ENCODE measurements at regions not wholly inside any gene's neighbourhood (a gene's known extent, or its start where the extent isn't known, plus 50 kb on each side); places are given as distances from the start of the nearest gene placed in this dataset.

DNA sequence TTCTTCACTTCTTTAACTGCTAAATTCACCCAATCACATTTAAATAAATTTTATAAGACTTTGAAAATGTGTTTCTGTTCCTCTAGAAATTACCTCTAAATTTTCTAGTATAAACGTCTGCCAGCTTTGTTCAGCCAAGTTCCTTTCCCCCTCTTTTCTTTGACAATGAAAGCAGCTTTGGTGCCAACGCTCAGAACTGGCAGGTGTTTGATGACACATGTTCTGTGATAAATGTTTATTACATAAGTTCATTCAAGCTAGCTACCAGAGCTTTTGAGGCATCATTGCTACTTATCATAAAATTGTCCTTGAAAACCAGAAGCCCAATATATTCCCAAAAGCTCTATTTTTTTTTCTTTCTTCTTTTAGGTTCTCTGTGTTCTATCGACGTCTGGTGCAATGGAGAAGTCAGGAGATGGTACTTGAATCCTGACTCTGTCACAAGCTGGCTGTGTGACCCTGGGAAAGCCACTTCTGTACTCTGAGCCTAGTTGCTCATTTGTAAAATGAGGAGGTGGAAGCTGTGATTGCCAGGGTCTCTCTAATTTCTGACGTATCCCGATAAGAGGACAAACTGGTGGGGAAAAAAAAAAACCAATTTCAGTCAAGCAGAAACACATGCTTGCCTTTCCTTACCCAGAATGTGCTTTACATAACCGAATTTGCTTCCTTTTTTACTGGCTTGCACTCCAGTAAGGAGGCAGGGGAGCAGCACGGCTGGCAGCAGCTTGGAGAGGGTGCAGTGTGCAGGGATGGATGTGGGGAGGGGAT lies 187.1 kb upstream of the LPP start:
- TF ChIP-seq, protein P1, sequence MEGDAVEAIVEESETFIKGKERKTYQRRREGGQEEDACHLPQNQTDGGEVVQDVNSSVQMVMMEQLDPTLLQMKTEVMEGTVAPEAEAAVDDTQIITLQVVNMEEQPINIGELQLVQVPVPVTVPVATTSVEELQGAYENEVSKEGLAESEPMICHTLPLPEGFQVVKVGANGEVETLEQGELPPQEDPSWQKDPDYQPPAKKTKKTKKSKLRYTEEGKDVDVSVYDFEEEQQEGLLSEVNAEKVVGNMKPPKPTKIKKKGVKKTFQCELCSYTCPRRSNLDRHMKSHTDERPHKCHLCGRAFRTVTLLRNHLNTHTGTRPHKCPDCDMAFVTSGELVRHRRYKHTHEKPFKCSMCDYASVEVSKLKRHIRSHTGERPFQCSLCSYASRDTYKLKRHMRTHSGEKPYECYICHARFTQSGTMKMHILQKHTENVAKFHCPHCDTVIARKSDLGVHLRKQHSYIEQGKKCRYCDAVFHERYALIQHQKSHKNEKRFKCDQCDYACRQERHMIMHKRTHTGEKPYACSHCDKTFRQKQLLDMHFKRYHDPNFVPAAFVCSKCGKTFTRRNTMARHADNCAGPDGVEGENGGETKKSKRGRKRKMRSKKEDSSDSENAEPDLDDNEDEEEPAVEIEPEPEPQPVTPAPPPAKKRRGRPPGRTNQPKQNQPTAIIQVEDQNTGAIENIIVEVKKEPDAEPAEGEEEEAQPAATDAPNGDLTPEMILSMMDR (IDR thresholded peaks at IDR 0.05): no peak
- TF ChIP-seq POLR2A (IDR thresholded peaks at IDR 0.05) (no peak), EP300 (IDR thresholded peaks at IDR 0.05) (no peak)
- no peak overlapping the region for H3K4me3 ChIP-seq
- H3K27me3 ChIP-seq: no peaks in the 10 kb centered on the region
- 72 to 75% methylated on average over 8 of the region's 8 CpGs for WGBS, 2 donors
- H3K36me3 ChIP-seq: no peaks in the 10 kb centered on the region
- DNase-seq (ENCODE audit: low spot score in 2 of 2): no peak
- H3K9me3 ChIP-seq: no peaks in the 10 kb centered on the region
- H3K27ac ChIP-seq: no peak overlapping the region
- peaks cover 0 to 10% (median 0%) of the 10 kb centered on the region in 4 donors for H3K4me1 ChIP-seq

DNA sequence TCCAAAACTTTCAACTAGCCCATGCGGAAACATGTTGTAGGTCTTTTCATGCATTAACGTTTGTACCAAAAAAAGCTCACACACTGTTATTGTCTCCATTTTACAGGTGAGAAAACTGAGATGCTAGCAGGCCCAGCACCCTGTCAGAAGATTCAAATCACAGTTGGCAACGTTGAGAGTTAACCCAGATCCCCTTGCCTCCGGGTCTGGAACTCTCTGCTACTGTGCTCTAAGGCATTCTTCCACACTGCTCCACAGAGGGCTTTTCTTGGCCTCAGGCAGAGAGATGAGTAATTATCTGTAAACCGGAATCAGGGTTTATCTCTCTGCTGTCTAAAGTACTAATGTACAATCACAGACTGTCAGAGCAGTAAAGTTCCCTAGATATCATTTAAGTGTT lies 186.0 kb upstream of the LPP start:
- peak overlapping the region in 1 of 4 donors; percentile 22 for H3K27ac ChIP-seq
- H3K9me3 ChIP-seq: no peaks in the 10 kb centered on the region
- TF ChIP-seq POLR2A (IDR thresholded peaks at IDR 0.05): no peak
- TF ChIP-seq, protein P1 (IDR thresholded peaks at IDR 0.05): no peak
- TF ChIP-seq EP300 (IDR thresholded peaks at IDR 0.05): no peak
- WGBS, 2 donors: 60 to 66% methylated on average over 5 of the region's 5 CpGs
- no peak for DNase-seq (ENCODE audit: low spot score in 2 of 2)
- H3K27me3 ChIP-seq: no peaks in the 10 kb centered on the region
- no peak overlapping the region for H3K4me3 ChIP-seq
- H3K36me3 ChIP-seq: no peaks in the 10 kb centered on the region
- H3K4me1 ChIP-seq: peaks cover 0 to 10% (median 0%) of the 10 kb centered on the region in 4 donors

DNA sequence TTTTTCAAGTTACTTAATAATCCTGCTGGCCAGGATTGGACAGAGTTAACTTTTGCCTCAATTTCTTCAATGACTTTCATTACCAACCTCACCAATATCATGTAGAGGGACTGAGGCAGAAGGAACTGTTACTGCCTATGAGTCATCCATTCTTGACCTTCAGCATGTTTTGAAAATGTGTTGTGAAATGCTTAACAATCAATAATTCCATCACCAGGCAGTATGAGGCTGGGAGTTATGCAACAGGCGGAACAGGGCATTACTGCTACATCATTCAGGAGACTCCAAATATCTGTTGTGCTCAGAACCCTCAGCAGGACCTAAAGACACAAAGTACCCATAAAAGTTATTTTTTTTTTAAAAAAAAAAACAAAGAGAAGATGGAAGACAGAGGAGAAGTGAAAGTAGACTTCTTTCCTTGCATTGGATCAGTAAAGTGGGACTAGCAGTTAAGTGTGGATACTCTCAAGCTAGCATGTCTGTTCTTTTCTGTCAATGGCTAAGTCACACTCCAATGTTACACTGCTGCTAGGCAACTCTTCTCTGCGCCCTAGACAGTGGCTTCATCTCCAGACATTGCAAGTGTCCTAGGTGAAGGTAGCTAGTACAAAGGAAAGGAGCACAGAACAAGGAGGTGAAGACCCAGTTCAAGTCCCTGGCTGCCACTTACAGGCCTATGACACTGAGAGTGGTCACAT lies 184.9 kb upstream of the LPP start:
- WGBS, 2 donors: 83 to 89% methylated on average over 2 of the region's 2 CpGs

DNA sequence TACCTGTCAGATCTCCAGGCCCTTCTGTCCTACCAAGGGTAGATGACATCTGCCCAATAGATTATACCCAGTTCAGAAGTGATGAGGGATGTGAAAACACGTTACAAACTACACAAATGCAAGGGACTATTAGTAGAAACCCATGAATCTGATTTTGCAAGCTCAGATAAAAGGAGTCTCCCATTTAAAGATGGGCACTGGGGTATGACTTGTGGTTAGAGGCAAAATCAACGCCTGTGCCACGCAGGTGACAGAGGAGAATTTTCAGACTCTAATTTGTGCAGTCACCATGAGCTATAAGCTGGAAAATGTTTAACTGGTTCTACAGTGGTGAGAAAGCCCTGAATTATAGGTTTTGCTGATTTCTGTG lies 184.4 kb upstream of the LPP start:
- H3K4me1 ChIP-seq: peaks cover 0 to 10% (median 0%) of the 10 kb centered on the region in 4 donors
- TF ChIP-seq, protein P1 (IDR thresholded peaks at IDR 0.05): no peak
- H3K27ac ChIP-seq: peak overlapping the region in 1 of 4 donors; percentile 44
- no peak overlapping the region for H3K4me3 ChIP-seq
- no peak for DNase-seq (ENCODE audit: low spot score in 2 of 2)
- H3K9me3 ChIP-seq: no peaks in the 10 kb centered on the region
- 96 to 98% methylated on average over 3 of the region's 3 CpGs for WGBS, 2 donors
- no peaks in the 10 kb centered on the region for H3K36me3 ChIP-seq
- no peaks in the 10 kb centered on the region for H3K27me3 ChIP-seq

More for the DNA sequence above, 184.9 kb upstream of the LPP start:
- Histone ChIP-seq H3K36me3 (no peaks in the 10 kb centered on the region), H3K9me3 (no peaks in the 10 kb centered on the region), H3K4me1 (peaks cover 0 to 10% (median 0%) of the 10 kb centered on the region in 4 donors), H3K4me3 (no peak overlapping the region), H3K27me3 (no peaks in the 10 kb centered on the region), H3K27ac (peak overlapping the region in 1 of 4 donors; percentile 44)
- peak in 1 of 2 donors; percentile 61 for DNase-seq (ENCODE audit: low spot score in 2 of 2)
- TF ChIP-seq POLR2A (IDR thresholded peaks at IDR 0.05): no peak
- TF ChIP-seq EP300 (IDR thresholded peaks at IDR 0.05): peak; percentile 68 to 93
- TF ChIP-seq, protein P1 (IDR thresholded peaks at IDR 0.05): no peak

DNA sequence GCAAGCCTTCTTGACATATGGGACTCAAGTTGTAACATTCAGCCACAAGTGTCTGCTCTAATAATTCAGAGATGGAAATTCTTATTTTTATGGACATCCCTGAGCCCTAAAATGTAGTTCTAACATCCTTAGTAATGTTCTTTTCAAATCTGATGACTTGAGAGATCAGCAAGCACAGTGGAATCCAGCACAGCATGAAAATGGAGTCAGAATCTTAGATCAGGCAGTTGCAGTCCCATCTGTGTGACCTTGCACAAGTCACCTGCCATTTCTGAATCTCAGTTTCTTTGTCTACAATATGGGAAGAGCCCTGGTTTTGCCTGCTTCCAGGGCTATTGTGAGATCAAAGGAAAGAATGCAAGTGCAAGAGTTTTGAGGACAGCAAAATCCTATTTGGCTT lies 183.9 kb upstream of the LPP start:
- TF ChIP-seq, protein P1 (IDR thresholded peaks at IDR 0.05): no peak
- TF ChIP-seq POLR2A (IDR thresholded peaks at IDR 0.05) (no peak), EP300 (IDR thresholded peaks at IDR 0.05) (no peak)
- Histone ChIP-seq H3K27ac (no peak overlapping the region), H3K36me3 (no peaks in the 10 kb centered on the region), H3K4me3 (no peak overlapping the region), H3K9me3 (no peaks in the 10 kb centered on the region), H3K4me1 (peaks cover 0 to 10% (median under 1%) of the 10 kb centered on the region in 4 donors), H3K27me3 (no peaks in the 10 kb centered on the region)
- no peak for DNase-seq (ENCODE audit: low spot score in 2 of 2)
